Activated CD8-positive, alpha-beta memory T cell treated with anti-CD3 and anti-CD28 coated beads for 48 hours (primary cell): ENCODE measurements at regions not wholly inside any gene's neighbourhood (a gene's known extent, or its start where the extent isn't known, plus 50 kb on each side); places are given as distances from the start of the nearest gene placed in this dataset.

Experiments used
- DNase-seq, 3 experiments: peaks; one replicate each; pipeline ENCODE4 v3.0.0-alpha.2; 2020; ENCODE audit warnings: low read depth in 2 of 3, low spot score in 2 of 3

DNA sequence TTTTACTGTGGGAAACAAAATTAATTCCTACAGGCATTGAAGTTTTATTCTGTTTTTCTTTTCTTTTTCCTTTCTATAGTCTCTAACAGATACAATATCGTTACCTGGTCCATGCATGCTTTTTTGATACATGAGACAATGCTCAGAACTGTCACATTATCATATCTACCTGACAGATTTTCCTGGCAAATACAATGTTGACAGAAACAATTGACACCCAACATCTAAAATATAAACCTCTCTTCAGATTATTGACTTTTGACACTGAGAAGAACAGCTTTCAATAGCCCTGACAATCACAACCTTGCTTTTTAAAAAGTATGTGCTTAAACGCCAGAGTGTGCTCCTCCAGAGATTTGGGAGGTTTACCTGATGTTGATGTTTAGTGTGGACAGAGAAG, 2334.6 kb upstream of the WWC1 start:
- no peak for DNase-seq

DNA sequence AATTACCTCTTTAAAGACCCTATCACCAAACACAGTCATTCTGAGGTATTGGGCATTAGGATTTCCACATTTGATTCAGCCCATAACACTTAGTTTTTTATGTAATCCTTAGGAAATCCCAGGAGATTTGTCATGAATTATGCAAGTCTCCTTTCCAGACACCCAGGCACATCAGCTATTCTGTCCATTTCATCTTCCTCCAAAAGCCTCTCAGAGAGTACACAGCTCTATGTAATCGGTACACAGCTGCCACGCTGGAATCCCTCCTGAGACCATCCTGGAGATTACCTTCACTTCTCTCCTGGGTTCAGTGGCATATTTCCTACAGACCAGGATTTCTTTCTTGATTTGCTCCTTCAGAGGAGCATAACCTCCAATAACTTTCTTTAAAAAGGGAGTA, 2309.8 kb upstream of the WWC1 start:
- DNase-seq: no peak

DNA sequence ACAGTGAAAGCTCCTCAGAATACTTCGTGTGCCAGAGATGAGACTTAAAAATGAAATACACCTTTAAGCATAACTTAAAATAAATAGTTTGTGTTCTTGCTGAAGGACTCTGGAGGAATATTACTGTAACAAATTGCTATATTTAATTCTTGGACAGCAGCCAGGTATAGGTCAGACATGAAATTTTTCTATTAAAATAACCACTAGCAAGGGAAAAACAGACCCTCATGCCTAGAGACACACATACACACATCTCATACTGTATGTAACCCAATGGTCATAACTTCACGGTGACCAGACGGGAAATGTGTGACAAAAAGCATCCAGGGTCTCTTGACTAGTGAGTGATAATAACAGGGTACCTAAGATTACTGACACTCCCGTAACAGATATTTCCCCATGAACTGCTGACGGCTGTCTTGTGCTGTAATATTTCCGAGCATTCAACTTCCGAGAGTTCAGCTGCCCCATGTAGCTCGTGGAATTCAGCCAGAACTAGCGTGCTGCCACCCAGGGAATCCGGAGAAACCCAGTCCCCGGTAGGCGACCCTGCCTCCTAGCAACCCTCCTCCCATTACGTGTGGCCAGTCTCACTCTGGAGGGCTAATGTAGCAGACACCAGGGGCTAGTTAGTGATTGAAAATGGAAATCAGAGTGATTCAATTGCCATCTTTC, 2295.1 kb upstream of the WWC1 start:
- no peak for DNase-seq

DNA sequence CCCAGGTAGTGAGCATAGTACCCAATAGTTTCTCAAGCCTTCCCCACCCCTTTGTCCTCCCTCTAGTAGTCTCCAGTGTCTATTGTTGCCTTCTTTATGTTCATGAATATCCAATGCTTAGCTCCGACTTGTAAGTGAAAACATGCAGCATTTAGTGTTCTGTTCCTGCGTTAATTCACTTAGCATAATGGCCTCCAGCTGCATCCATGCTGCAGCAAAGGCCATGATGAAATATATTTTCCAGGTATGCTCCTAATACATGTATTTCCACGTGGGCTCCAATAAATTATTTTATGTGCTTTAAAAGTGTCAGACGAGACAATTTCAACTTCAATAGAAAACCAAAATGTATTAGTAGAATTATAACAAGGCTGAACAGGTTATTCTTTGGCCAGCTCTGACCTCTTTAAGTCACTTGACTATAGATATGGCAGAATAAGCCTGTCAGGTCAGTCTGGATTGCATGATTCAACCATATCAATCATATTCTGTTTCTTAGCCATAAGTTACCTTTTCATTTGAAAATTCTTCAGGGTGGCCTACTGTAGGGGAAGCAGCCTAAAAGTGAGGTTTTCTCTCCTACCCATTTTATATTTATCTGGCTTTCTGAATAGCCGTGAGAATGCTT, 2291.6 kb upstream of the WWC1 start:
- no peak for DNase-seq

DNA sequence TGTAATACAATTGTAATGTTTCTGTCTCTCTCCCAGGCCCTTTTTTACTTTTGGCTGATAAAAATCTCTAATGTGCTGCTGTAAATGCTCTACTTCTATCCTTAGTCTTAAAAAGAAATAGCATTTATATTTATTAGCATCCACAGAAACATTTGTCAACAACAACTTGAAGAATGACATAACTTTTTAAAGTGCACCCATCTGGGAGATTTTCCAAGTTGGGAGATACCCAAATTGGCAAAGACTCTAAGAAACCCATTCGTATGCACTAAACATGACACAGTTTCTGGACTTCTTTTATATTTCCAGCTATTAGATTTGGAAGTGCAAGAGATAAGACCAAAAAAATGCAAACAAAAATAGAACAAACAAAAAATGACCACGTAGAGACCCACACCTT, 2287.4 kb upstream of the WWC1 start:
- DNase-seq: no peak

DNA sequence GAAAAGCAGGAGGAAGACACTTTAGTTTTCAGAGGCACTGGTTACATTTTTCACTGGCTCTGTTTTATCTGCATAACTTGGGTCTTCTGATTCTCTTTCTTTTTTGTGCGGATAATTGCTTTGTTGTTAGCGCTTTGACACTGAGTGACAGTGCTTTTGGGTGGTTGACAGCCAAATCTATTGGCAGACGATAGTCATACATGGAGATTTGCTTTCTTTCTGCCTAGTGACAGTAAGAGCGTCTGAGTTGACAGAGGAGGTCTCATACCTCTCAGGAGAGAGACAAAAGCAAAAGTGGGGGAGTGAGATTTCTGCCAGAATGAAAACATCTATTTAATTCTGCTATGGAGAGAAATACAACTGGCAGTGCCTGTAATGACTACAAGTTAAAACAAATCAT, 2278.0 kb upstream of the WWC1 start:
- no peak for DNase-seq

DNA sequence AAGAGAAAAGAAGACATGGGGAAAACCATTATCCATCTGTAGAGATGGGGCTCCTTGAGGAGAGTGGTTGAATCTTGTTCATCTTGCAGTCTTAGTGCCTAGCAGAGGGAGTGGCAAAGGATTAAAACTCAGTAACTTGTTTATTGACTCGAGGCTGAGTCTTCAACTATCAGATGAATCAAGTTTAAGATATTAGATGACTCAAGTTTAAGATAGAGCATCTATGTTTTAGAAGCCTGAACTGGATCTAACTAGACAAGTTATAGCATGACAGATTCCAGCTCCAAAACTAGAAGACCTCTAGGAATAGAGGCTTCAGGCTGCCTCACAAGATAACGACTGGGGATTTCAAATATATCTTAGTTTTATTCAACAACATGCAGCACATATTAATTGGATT, 2277.2 kb upstream of the WWC1 start:
- DNase-seq: no peak

DNA sequence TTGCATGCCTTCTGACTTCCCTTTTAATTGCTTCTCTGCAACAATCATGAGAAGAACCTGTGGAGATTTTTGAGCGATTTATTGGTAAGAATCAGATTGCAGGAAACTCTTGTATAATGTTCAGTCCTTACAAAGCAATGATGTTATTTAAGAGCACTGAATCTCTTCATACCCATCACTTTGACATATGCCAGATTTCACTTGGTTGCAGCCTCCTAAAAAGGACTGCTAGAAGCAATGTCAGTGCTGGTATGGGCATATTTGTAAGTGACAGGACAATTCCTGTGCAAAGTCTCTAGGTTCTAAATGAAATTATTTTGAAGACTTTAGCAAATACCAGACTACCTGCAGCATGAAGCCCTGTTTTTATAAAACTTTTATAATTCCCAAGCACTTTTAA, 2272.7 kb upstream of the WWC1 start:
- no peak for DNase-seq

- no peak for DNase-seq
These were observed 2269.4 kb upstream of the WWC1 start for GRCh38 chr5:166022065-166022464.

GRCh38 chr5:166024970-166025369, 2266.5 kb upstream of the WWC1 start:
- DNase-seq: no peak

DNA sequence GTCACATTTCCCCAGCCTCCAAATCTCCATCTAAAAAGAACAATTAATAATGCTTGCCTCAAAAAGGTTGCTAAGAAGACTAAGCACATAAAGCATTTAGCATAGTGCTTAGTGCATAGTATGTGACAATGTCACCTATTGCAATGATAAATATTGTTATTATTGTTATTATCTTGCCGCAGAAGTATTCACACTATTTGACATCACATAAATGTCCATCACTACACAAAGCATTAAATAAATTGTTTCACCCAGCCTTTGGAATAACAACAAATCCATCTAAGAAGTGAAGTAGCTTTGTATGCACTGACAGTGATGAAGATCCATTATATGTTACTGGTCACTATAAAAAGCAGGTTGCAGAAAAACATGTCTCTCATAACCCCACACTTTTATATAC, 2263.9 kb upstream of the WWC1 start:
- DNase-seq: no peak

GRCh38 chr5:166031926-166032325, 2259.5 kb upstream of the WWC1 start:
- DNase-seq: no peak

DNA sequence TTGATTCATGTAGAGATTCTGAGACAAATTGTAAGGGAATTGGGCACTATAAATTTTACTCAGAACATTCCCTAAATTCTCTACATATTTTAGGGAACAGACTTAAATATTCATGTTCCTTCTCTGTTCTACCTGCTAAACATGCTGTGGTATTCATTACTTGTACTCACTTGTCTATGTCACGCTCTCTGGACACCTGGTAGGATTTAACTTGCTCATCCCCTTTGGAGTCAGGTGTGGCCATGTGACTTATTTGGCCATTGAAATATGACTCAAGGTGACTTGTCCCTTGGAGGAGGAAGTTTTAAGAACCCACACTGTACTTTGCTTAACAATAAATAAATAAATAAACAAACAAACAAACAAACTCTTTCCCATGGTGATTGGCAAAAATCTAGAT, 2258.8 kb upstream of the WWC1 start:
- DNase-seq: no peak

DNA sequence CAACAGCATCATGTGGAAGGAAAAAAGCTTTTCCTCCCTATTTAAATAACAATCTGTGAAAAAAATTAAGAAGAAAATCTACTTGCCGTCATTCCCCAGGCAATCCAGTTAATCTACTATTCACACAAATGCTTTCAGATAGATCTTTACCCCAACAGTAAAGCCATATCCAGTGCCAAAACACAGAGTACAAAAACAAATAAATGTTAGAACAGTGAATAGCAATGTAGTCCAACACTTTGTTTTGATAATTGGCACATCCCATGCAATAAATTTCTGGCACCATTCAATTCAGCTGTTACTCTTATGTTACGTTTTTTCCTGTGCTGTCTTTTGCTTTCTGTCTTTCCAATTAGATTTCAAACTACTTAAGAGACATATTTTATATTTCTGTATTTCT, 2245.5 kb upstream of the WWC1 start:
- DNase-seq: no peak

DNA sequence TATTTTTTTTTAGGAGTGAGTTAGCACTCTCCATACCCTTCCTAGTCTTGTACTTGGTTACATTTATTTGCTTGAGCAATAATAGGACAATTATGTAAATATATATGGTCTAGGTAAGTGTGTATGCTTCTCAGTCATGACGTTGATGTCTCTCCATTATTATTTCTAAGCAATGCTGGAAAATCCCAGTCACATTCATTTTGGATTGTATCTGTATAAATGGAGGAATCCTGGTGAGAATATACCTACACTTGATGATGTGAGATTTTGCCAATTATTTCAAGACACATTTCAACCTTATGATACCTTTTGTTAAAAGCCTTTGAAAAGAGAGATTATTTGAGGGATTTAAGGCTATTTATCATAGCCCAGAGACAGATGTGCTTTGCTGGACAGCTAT, 2244.5 kb upstream of the WWC1 start:
- no peak for DNase-seq

- DNase-seq: no peak
These were observed 2240.9 kb upstream of the WWC1 start for GRCh38 chr5:166050531-166050930.

DNA sequence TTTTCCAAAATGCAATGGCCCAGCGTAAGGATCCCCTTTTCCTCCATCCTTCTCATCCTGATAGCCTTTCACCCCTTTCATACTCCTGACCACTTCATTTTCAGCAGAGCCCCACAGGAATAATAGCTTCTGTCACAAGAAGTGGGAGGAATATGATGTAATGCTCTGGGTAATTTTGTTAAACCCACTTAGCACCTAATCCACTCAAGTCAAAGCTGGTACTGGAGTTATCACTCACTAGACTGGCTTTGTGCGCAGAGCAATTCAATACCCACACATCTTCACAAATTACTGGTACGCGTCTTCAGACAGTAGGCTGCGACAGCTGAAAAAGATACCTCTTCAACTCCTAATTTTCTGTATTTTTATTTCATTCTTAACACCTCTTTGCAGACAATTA, 2232.8 kb upstream of the WWC1 start:
- DNase-seq: no peak

GRCh38 chr5:166062094-166062493, 2229.4 kb upstream of the WWC1 start:
- no peak for DNase-seq

DNA sequence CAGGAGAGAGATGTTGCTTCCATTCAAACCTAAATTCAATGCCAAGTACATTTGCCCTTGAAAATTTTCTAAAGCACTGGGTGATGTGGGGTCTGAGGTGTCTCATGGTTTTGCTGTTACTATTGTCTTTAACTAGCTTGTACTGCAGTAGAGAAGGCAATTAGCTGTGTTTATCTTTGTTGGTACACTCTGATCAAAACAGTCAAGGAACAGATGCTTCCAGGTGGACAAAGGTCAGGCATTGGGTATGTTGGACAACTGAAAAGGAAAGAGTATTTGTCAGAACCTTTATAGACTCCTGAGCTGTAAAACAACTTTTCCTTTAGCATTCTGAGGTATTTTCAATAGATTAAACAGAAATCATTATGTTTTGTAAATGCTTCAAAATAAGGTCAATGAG, 2228.7 kb upstream of the WWC1 start:
- DNase-seq: no peak

DNA sequence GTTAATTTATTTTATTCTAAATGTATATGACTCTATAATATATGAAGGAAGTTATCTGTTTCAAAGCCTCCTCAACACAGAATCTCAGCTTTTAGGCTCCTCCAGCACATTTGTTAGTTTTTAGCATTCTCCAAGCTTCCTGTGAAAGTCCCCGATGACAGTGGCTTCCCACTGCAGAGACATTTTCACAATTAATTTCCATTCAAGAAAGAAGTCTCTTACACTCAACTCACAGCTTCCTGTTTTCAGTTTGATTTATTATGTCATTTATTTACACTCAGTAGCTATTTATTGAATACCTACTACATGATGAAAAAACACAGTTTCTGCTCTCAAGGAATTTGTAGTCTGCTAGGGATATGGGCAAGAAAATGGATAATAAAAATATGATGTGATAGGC, 2228.2 kb upstream of the WWC1 start:
- DNase-seq: no peak

DNA sequence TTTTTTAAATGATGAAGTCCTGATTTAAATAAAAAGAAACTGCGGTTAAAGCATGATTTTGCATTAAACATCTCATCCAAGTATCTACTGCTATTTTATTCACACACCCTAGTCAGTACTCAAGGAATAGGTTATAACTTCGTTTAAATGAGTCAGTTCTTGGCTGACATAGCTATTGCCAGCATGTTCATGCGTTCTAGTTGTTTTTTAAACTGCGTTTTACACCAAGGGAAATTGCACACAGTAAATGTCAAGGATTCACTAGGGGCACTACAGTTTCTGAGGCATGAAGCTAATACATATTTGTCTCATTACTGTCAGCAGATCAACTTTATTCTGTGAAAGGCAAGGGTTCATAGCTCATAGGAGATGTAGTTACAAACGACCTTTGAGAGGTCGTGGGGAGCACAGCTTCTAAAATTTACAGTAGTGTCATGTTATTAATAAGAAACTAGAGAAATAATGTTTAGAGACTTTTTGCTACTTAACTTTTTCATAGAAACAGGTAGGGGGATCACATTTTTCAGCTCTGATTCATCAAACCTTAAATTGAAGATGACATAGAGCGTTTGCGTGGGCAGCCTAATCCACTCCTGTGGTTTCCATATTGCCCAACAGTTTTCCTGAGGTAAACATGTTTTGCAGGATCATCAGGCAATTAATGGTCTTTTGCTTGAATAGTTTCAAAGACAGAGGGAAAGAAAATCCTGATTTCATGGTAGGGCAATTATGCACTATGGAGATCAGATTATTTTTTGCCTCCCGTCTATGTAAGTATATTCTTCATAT, 2222.7 kb upstream of the WWC1 start:
- DNase-seq: no peak

DNA sequence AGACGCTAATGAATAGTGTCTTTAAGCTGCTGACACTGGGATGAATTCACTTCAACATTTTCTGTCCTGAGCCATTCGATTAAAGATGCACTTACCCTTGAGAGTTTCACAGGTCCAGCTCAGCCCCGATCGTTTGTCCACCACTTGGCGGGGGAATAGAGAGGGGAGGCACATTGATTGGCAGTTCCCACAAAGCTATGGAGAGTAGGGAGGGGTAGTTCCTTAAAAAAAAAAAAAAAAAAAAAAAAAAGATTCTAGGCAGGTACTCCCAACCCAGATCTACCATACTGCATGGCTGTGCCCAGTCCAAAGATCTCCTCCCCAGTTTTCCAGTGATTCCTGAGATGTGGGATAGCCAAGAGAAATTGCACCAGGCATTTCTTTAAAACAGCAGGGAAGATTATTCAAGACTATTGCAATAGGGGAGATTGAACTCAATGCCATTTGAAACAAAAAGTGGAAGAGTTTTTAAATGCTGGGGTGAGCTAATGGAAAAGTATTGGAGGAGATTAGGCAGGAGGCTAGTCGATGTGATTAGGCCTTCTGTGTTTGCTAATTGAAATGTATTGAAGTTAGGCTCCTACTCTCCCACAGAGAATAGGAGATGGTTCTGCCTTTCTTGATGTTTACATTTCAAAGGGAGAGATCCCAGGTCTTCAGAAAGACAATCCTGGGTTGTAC, 2217.4 kb upstream of the WWC1 start:
- no peak for DNase-seq
